Dermis microvascular lymphatic vessel endothelial cell (primary cell): ENCODE measurements at regions not wholly inside any gene's neighbourhood (a gene's known extent, or its start where the extent isn't known, plus 50 kb on each side); places are given as distances from the start of the nearest gene placed in this dataset.

Experiments used
- DNase-seq, 2 donors: peaks; one replicate each; pipeline versions ENCODE4 v3.0.0 to v3.0.0-alpha.2; 2010; ENCODE audit warnings: low read depth in 2 of 2

GRCh38 chr1:191142748-191143147 lies 665.1 kb upstream of the BRINP3 start:
- DNase-seq: no peak

- no peak for DNase-seq
Observed at GRCh38 chr1:191145834-191146233, 668.2 kb upstream of the BRINP3 start.

DNA sequence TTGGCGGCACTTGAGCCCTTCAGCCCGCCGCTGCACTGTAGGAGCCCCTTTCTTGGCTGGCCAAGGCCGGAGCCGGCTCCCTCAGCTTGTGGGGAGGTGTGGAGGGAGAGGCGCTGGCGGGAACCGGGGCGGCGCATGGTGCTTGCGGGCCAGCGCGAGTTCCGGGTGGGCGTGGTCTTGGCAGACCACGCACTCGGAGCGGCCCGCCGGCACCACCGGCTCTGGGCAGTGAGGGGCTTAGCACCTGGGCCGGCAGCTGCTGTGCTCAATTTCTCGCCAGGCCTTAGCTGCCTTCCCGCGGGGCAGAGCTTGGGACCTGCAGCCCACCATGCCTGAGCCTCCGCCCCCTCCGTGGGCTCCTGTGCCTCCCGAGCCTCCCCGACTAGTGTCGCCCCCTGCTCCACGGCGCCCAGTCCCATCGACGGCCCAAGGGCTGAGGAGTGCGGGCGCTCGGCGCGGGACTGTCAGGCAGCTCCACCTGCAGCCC lies 673.7 kb upstream of the BRINP3 start:
- DNase-seq: no peak

GRCh38 chr1:191152776-191153175 lies 675.1 kb upstream of the BRINP3 start:
- DNase-seq: no peak

DNA sequence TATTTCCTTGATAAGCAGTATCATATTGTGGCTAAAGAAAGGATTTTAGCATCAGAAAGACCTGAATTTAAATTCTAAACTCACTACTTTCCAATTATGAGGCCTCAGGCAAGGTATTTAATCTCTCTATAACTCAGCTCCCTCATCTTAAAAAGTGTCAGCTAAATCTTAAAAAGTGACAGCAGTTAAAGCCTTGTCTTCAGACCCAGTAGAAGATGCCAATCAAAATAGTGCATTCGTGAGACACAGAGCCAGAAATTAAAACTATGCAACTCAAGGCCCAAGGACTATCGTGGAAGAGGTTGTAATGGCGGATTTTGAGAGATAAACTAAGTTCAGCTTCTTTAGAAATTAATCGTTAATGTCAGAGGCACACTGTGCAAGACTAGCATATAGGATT lies 677.5 kb upstream of the BRINP3 start:
- no peak for DNase-seq

DNA sequence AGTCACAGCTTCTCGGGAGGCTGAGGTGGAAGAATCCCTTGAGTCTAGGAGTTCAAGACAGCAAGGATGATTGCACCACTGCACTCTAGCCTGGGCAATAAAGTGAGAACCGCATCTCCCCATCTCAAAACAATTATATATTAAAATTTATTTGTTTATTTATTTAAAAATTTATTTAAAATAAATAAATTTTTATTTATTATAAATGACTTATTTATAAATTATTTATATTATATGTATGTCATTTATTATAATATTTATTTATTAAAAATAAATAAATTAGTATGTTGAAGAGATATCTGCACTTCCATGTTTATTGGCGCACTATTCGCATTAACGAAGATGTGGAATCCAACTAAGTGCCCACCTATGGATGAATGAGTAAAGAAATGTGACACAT lies 683.2 kb upstream of the BRINP3 start:
- no peak for DNase-seq

DNA sequence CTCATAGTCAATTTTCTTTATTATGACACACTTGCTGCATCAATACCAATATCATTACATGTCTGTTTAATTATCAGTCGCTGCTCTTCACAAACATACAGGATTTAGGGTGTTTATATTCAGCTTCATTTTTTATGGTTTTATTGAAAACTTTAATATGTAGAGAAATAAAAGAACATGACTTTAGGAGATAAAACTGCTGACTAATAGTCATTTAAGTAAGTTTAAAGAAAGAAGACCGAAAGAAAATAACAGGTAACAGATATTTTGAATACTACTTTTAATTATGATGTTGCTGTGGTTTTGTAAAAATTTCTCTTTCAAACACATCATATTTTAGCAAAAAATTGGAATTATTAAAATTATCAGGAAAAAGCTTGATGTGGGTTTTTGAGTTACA lies 685.1 kb upstream of the BRINP3 start:
- DNase-seq: no peak

- DNase-seq: no peak
Observed at GRCh38 chr1:191163621-191164020, 686.0 kb upstream of the BRINP3 start.

GRCh38 chr1:191174298-191174697 lies 696.6 kb upstream of the BRINP3 start:
- no peak for DNase-seq

DNA sequence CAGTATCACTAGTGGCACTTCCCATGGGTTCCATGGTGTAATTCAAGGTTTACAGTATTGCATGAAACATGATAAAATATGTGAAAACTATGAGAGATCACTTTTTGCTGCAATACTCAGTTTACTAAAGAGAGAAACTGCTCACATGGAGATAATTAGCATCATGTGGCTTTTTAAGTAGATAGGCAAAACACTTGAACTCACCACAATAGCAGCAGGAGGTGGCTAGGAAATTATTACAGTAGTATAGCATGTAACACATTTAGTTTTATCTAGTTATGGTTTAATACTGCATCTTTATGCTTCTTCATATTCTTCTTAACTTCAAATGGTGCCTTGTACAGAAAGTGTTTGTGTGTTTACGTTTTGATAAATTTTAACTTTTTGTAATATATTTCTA lies 698.5 kb upstream of the BRINP3 start:
- no peak for DNase-seq

GRCh38 chr1:191206513-191207207 lies 729.0 kb upstream of the BRINP3 start:
- DNase-seq: peak; percentile 12 to 40

GRCh38 chr1:191222206-191222605 lies 744.5 kb upstream of the BRINP3 start:
- no peak for DNase-seq

- DNase-seq: no peak
Observed at GRCh38 chr1:191240925-191241324, 763.3 kb upstream of the BRINP3 start.

GRCh38 chr1:191255354-191256054 lies 777.8 kb upstream of the BRINP3 start:
- DNase-seq: no peak

GRCh38 chr1:191256917-191257316 lies 779.3 kb upstream of the BRINP3 start:
- DNase-seq: no peak

GRCh38 chr1:191260056-191260455 lies 782.4 kb upstream of the BRINP3 start:
- no peak for DNase-seq

DNA sequence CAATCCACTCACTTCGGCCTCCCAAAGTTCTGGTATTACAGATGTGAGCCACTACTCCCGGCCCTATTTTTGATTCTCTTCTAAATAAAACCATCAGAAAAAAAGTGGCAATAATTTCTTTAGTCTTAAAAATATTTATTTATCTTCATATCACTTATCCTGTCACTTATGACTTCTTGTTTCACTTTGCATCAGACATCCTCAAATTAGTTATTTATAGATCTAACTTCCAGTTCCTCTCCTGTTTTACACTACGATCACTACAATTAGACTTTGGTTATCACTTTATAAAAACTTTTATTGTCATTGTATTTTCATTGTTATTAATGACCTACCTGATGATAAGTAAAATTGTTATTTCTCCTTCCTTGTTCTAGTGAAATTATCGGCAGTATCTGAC lies 783.4 kb upstream of the BRINP3 start:
- no peak for DNase-seq

DNA sequence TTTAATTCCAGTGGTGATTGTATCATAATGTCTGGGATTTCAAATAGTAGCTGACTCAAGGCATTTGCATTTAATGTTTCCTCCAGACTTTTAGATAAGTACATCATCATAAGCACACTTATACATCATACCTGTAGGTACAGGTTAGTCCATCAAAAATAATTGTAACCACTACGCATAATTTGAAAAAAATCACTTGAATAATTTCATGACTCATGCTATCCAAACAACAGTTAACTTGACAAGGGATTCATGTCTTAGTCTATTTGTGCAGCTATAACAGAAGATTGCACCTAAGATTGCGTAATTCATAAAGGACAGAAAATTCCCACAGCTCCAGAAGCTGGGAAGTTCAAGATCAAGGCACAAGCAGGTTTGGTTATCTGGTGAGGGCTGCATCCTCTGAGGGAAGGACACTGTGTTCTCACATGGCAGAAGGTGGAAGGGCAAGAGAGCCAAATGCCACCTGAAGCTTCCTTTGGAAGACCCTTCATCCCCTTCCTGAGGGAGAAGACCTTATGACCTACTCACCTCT lies 801.7 kb upstream of the BRINP3 start:
- no peak for DNase-seq

- no peak for DNase-seq
Observed at GRCh38 chr1:191284175-191284574, 806.5 kb upstream of the BRINP3 start.

DNA sequence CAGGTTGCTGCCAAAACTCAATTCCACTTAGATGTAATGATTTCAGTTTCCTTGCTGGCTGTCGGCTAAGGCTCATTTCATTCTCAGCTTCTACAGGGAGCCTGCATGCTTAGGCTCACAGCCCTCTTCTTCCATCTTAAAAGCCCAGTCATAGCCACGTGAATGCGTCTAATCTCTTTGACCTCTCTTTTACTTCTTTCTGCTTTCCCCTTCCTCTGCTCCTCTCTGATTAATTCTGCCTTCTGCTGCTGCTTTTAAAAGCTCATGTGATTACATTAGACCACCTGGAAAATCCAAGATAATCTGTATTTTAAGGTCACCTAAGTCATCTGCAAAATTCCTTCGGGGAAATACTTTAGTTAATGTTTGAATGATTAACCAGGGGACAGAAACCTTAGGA lies 812.8 kb upstream of the BRINP3 start:
- no peak for DNase-seq

DNA sequence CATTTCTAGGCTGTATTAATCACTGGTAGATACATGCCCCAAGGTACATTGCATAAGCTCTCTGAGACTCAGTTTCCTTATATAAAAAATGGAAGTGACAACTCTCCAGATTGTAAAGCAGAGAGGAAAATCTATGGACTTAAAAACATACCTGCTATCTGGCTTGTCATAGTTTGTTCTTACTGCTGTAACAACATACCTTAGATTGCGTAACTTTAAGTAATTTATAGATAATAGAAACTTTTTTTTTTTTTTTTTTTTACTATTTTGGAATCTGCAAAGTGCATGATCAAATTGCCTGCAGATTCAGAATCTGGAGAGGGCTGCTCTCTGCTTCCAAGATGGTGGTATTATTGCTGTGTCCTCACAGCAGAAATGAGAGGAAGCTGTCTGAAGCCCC lies 827.7 kb upstream of the BRINP3 start:
- DNase-seq: no peak

DNA sequence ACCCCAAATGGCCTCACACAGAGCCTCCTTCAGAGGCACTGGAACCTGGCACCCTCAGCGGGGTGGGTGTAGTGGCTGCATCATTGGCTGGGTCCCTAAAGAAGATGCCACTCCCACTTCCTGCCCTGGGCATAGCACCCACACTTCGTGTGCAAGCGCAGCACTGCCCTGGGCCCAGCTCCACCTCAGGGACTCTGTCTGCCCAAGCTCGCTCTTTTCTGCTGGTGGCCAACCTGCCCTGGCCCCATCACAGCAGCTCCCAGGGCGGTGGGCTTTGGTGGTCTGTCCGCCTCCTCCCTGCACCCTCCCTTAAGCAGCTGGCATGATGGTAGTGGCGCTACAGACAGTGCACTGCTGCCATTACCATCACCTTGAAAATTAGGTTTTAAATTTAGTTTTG lies 829.3 kb upstream of the BRINP3 start:
- DNase-seq: no peak

DNA sequence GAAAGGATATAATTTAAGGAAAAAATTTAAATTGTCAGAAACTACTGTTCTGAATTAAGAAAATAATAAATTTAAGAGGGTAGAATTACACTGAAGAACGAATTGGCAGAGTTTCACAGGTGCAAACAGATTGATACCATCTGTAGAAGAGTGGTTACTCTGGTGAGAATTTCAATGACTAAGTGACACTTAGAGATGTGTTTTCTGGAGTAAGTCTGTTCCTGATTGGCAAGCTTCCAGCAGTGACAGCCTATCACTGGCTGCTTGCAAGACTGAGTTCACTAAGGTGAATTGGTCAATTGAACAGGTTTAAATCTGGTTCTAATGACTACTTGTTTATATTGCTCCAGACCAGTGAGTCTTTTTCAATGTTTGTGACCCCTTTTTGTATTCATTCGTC lies 838.2 kb upstream of the RGS18 start:
- DNase-seq: no peak
